ENCODE measurements at regions not wholly inside any gene's neighbourhood (a gene's known extent, or its start where the extent isn't known, plus 50 kb on each side); places are given as distances from the start of the nearest gene placed in this dataset.

DNA sequence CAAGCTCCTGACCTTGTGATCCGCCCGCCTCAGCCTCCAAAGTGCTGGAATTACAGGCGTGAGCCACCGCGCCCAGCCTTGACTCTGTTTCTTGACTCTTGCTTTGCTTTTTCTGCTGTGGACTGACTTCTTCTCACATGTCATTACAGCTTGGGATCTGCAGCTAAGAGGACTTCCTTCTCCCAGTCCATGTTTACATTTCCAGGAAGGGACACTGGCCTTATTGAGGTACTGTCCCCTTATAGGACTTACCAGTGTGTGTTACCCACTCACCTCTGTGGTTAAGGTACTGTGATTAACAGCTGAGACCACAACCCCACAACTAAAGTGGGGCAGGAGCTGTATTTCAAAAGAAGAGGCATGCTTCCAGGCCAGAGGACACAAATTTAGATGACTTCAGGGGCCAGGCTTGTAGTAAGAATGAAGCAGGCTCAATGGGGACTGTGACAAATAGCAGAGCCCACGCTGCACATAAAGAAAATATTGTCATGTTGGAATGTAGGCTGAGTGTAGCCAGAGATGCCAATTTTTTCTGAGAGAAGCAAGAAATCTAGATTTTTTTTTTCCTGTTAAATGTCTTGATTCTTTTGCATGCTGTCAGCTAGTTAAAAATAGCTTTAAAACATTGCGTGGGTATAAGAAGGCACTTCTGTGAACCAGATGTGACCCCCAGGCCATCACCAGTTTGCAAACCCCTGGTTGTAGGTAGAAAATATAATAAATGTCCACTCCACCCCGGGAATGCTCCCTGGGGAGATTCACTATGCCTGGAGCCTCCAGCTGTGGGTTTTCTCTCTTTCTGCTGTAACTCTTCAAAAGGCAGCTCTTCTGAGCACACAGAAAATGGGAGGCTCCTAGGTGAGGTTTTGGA is 75.0 kb downstream of the PTPDC1 start:
- DNase-seq (ENCODE audit: low spot score): no peak

DNA sequence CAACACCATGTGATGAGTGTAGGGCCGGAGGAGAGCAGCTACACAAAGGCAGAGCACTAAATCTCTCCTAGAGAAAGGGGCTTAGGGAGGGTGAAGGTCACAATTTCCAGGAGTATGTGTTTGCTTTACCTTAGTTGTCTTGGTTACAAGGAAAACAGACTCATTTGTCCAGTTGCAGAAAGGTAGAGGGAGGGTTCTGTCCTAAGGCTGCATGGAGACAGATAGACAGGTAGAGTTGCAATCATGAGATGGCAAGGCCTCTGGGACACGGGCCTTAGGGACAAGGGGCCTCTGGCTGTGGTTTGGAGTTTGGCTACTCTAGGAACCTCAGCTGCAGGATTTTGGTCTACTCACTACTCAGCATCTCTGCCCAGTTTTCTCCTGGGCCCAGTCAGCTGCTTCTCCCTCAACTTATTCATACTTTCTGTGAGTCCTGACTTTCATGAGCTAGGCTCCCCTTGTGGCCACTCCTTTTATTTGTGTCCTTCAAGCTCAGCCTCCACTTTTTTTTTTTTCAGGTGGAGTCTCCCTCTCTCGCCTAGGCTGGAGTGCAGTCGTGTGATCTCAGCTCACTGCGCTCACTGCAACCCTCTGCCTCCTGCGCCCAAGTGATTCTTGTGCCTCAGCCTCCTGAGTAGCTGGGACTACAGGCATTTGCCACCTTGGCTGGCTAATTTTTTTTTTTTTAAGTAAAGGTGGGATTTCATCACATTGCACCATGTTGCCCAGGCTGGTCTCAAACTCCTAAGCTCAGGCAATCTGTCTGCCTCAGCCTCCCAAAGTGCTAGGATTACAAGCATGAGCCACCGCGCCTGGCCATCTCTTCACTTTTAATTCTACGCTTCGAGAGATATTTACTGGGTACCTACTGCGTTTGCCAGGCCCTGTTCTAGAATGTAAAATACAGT is 76.6 kb downstream of the PTPDC1 start:
- no peak for DNase-seq (ENCODE audit: low spot score)

DNA sequence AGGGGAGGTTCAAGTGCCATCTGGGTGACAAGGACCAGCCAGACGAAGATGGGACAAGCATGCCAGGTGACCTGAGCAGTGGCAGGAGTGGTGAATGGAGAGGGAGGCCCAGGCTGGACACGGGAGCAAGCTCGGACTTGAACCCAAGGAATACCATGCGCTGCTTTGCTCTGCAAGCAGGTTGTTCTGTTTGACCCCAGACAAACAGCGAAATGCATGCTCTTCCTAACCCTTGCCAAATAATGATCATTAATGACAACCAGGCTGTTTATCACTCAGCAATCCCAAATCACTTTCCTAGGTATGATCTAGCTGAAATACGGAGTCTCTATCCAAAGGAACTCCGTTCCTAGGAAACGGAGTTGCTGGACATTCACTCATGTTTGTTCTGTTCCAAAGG is 77.4 kb downstream of the PTPDC1 start:
- DNase-seq (ENCODE audit: low spot score): no peak

DNA sequence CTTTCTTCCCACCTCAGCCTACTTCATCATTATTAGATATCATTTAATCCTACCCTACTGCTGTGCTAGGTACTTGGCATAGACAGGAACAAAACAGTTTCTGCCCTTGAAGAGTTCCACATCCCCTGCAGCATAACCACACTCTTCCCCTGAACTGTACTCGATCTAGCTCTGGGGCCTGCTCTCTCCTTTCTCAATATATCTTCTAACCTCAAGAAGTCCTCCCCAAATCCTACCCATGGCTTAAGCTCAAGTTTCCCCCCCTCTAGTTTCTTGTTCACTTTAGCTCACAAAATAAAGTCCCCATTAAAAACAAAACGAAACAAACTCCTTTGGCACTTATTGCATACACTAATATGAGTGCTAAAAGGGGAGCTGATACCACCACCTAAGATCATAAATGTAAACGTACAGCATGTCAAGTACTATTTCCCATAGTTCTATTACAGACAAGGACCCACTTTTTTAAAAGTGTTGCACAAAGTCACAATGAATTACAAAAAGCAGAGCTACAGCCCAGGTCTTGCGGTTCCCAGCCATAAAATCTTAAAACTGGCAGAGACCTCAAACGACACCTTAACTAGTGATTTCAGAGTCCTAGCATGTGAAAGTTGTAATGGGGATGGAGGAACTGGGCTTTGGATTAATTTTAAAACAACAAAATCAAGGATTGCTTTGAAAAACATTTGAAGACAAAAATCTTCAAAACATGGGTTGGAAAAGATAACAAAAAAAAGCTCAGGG is 80.7 kb downstream of the PTPDC1 start:
- DNase-seq (ENCODE audit: low spot score): peak; percentile 6

DNA sequence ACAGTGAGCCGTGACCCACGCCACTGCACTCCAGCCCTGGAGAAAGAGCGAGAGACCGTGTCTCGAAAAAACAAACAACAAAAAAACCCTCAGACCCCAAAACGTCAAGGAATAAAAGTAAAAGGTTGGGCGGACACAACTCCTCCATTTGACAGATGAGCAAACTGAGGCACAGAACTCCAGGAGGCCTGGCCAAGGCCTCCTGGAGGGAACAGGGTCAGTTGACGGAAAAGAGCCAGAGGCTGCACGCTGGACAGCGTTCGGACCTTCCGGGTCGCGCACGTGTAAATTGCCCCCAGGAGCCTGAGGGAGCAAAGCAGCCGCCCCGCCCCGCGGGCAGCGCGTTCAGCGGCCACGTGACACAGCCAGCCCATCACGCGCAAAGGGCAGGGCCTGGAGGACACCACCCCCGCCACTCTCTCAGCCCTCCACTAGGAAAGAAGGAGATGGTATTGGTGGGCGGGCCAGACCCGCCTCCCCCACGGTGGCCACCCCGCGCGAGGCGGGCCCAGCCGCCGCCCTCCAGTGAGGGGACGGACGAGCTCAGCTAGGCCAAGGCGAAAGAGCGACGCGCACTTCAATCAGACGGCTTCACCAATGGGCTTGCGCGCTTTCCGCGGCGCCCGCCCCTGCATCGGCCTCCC is 81.5 kb downstream of the PTPDC1 start:
- peak; percentile 99 for DNase-seq (ENCODE audit: low spot score)

DNA sequence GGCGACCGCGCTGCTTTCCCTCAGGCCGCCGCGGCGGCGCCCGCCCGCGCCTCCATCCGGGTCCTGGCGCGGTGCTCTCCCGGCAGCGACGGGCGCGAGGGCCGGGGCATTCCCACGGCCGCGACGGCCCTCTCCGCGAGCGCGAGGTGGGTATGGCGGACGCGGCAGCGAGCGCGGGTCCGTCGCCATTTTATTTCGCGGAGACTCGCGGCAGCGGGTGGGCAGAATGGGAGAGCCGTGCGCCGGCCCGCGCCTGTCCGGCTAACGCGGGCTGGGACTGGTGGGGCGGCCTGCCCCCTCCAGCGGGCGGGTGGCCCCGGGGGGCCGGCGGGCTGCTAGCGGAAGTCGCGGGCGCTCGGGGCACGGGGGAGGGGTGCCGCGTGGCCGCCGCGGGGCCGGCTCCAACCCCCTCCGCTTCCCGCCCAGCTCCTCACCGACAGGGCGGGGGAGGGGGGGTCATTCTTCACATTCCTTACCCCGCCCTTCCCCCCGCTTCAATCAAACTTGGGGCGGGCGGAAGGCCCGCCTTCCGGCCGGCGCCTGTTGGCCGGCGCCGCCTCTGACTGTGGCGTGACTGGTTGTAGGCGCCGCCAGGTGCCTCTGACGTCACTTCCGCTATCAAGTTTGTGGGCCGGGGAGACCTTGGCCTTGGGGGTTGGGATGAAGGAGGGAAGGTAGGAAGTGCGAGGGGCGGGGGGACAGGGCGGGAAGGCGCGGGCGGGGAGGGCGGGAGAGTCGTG is 82.1 kb downstream of the PTPDC1 start:
- peak; percentile 99 for DNase-seq (ENCODE audit: low spot score)

DNA sequence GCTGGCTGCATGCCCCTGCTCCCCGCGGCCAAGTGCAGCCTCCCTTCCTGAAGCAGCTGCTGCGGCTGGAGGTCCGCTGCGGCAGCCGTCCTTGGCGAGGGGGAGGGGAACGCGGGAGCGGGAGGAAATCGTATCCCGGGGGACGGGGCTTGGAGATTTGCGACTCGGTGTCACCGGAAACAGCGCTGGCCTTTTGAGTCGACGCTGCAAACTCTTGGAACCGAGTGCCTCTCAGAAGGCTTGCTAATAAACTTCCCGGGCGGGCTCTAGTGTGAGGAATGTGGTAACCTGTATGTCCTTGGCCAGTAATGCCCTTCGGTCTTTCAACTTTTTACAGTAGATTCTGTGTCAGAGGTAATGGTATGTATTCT is 82.7 kb downstream of the PTPDC1 start:
- DNase-seq (ENCODE audit: low spot score): no peak

DNA sequence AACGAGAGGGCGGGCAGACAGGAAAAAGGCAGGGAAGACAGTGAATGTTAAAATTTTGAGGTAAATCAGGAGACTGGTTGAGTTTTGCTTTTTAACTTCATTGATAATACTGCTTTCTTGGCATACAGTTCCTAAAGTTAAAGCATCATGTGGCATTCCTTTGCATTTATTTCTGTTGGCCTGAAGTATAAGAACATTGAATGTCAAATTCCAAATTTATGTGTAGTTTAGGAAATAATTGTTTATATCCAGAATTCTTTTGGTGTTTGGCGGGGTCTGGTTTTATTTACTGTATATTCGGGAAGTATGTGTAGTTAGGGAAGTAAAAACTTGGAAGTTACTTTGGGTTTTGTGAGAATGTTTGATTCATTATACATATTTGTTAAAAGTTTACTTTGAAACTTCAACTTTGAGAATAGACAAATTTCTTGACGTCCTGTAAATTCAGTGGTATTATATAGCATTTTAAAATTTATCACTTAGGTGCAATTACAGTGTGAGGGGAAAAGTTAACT is 83.2 kb downstream of the PTPDC1 start:
- DNase-seq (ENCODE audit: low spot score): no peak

DNA sequence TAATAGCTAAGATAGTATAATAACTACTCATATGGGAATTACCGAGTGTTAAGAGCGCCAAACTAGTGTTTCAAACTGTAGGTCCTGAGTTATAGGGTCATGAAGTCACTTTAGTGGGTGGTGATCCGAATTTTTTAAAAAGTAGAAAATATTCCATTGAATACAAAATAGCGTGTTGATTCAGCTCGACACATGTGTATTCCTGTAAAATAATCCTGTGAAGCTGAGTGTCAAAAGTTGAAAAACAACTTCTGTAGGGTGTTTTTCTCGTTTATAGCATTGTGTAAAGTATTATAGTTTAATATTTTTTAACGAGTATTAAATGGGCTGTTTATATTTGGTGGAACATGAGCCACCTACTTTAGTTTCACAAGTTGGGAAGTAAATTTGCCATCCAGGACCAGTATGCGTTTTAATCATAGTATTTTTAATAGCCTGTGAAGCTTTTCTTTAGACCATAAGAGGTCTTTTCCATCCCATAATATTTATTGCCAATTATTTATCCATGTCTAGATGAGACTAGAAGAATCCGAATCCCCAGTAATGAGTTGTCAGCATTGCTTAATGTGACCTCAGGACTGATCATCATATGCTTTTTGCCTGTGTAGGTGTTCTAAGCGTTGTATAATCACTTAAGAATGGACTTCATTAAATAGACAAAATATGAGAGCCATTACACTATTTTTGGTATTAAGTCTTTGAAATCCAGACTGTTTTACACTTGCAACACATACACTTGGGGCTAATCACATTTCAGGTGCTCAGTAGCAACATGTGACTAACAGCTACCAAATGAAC is 84.1 kb downstream of the PTPDC1 start:
- DNase-seq (ENCODE audit: low spot score): no peak

DNA sequence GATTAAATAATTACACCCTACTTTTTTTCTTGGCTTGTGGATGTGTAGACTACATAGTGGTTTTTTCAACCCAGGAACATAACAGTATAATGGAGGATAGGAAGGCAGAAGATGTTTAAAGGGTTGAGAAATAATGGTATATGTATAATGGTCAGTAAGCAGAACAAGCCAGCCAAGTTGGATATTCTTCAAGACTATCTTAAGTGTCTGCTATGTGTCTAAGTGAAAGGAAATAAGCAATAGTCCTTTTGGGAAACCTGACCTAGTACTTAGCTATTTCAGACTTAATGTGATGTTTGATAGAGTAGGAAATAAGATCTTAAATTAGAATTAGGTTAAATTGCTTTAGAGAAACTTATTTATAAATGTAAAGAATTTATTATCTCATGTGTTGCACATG is 85.7 kb downstream of the PTPDC1 start:
- no peak for DNase-seq (ENCODE audit: low spot score)

DNA sequence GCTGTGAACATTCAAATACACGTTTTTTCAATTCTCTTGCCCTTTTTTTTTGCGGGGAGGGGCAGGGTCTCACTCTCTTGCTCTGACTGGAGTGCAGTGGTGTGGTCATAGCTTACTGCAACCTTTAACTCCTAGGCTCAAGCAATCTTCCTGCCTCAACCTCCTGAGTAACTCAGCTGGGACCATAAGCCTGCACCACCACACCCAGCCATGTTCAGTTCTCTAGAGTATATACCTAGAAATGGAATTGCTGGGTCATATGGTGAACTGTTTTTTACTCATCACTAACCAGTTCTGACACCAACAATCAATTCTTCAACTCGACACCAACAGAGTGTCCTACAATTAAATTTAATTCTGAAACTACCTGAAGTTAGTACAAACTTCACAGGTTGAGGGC is 85.5 kb upstream of the ZNF169 start:
- DNase-seq (ENCODE audit: low spot score): no peak

DNA sequence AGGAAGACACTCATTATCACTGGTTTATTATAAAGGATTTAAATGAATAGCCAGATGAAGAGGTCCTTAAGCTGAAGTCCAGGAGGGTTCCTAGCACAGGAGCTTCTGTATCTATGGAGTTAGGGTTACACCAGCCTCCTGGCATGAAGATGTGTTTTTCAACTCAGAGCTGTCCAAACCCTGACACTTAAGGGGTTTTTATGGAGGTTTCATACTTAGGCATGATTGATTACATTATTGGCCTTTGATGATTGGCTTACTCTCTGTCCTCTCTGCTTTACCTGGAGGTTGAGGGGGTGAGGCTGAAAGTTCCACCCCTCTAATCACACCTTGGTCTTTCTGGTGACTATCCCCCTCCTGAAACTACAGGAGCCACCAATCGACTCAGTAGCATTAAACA is 84.9 kb upstream of the ZNF169 start:
- DNase-seq (ENCODE audit: low spot score): no peak

DNA sequence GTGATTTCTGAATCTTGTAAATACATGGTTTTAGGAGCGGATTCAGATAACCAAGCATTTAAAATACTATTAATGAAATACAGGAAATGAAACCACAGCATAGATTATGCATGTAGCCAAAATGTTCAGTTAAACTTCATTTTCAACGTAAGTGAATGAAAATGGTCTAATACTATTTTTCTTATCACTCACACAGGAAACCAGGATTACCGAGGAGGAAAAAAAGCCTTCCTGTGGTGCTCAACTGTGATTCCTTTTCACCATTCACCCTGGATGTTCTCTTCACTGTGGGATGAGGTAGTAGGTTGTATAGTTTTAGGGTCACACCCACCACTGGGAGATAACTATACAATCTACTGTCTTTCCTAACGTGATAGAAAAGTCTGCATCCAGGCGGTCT is 83.4 kb upstream of the ZNF169 start:
- DNase-seq (ENCODE audit: low spot score): no peak

DNA sequence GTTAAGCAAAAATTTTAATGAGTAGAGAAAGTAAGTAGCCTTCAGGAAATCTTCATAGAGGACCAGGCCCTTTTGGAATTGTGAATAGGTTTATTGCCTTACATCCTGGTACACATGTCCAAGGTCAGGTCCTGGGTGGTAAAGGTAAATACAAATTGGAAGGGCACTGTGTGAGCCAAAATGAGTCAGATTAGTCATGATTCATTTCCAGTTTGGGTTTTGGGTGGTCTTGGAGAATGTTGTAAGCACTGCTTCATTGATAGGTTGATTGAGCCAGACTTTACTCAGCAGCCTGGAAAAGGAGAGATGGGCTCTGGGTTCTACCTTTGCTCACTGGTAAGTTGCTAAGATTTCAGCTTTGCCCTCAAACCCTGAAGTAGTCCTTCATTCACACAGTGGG is 82.5 kb upstream of the ZNF169 start:
- DNase-seq (ENCODE audit: low spot score): no peak

DNA sequence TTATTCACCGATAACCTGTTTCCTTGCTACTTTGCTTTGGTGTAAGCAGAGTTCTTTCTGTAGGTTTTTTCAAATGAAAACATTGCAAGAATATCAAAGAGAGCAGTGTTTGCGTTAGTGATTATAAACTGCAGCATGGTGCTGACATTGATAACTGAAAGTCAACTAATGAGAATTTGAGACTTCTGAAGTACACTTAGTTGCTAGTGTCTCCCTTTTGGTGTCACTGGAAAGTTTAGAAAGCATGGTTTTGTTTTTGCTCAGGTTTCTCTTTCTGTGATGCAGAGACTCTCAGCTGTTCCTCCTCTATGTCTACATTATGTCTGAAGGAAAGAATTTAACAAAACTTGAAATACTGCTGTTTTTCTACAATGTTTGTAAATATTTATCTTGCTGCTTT is 80.2 kb upstream of the ZNF169 start:
- DNase-seq (ENCODE audit: low spot score): no peak

DNA sequence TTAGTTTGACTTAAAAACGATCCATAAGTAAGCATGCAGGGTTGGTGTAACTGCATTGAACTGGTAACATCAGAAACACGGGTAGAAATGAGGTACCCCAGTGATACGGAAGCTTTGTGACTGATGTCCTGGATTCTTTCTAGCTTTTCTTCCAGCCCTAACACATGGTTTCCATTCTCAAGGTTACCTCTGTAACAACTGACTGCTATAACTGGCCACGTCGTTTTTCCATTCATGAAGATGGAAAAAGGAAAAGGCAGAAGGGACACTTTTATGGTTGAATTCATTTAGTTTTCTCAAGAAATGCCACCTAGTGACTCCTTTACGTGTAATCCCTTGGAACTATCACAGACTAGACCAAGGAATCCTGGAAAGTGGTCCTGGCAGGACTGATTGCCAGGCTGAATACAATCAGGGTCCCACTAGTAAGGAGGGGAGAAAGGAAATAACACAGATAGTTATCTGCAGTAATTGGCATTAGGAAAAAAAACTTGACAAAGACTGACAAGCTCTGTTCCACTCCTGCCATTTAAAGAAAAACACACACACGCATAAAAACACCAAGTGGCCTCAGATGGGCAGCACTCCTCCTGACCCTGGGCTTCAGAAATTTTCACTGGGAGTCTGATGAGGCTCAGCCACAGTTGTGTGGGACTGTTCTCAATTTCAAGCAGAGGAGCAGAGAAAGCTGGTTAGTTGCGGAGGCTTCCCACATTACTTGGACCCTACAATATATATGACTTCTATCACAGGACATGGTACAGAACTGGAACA is 77.5 kb upstream of the ZNF169 start:
- DNase-seq (ENCODE audit: low spot score): no peak

DNA sequence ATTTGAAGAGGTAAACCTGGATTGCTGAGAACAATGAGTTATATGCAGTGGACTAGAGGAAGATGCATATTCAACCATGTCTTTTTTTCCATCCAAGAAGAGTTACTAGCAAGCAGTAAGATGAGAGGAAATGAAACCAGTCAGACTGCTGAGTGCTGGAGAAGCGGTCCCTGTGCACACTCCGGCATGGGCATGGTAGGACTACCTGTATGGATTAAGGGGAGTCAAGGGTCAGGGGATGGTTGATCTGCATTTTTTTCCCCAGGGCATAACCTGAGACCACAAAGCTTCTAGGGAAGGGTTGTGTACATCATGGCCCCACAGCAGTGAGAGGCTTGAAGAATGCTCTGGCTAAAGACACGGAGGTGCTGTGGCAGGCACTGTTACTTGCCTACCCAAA is 76.6 kb upstream of the ZNF169 start:
- no peak for DNase-seq (ENCODE audit: low spot score)

DNA sequence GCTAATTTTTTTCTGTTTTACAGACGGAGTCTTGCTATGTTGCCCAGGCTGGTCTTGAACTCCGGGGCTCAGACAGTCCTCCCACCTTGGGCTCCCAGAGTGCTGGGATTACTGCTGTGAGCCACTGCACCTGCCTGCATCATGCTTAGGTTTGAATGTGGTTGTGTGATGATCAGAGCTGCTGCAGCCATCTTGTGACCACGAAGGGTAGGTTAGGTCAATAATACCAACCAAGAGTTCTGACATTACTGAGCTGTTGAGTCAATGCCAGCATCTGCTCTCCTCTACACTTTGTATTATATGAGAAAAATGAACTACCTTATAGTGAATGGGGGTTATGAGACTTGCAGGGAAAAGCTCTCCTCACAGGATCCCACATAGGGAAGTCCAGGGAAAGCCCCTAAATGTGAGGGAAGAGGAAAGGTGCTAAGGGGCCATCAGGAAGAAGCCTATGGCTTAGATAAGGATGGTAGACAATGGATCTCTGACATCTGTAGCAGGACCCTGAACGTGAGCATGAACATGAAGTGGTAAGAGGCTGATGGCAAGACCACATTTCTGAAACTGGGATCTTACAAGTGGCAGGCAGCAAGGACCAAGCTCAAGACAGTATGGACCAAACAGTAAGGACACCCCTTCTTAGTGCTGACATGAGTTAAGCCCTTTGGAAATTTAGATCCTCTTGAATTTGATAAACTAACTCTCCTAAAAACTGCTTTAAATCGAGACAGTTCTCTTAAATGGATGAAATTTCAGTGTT is 75.7 kb upstream of the ZNF169 start:
- no peak for DNase-seq (ENCODE audit: low spot score)

DNA sequence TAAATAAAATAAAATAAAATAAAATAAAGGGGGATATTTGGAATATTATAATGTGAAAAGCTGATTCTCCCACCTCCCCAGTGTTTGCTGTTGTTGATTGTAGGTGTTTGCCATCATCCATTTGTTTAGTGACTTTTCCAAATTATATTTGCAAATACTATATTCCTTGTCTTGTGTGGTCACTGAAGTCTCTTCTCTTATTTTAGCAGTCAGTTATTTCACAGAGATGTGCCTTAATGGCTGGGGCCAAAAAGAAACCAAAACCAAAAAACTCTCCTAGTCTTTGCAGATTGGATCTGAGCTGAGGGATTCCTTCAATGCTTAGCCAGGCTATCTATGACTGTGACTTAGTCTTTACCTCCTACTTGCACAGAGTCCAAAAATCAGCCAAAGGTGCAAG is 70.9 kb upstream of the ZNF169 start:
- no peak for DNase-seq (ENCODE audit: low spot score)

All from left forelimb (tissue), 1 donor.